ENCODE measurements at regions not wholly inside any gene's neighbourhood (a gene's known extent, or its start where the extent isn't known, plus 50 kb on each side); places are given as distances from the start of the nearest gene placed in this dataset.

DNA sequence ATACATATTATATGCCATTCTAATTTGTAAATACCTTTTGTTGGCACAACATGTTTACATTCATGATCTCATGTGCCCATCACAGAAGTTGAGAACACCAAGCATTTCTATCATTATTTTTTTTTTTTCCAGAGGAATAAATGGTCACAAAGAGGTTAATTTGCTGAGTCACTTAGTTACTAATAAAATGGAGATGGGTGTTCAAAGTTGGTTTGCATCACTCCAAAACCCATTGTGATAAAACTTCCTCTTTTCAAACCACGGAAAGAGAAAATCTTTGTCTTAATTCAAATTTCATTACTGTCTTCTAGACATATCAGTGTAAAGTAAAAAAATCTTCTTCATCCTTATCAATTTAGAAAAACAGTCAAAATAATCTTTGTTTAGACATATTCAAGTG lies 636.8 kb upstream of the CCDC179 start:
- Histone ChIP-seq H3K9me3 (no peaks in the 10 kb centered on the region), H3K4me3 (no peak overlapping the region), H3K36me3 (ENCODE audit: low read depth) (no peaks in the 10 kb centered on the region), H3K4me1 (ENCODE audit: low read depth) (no peaks in the 10 kb centered on the region)
- DNase-seq (no peak), ATAC-seq (no peak)
- TF ChIP-seq, protein P1, sequence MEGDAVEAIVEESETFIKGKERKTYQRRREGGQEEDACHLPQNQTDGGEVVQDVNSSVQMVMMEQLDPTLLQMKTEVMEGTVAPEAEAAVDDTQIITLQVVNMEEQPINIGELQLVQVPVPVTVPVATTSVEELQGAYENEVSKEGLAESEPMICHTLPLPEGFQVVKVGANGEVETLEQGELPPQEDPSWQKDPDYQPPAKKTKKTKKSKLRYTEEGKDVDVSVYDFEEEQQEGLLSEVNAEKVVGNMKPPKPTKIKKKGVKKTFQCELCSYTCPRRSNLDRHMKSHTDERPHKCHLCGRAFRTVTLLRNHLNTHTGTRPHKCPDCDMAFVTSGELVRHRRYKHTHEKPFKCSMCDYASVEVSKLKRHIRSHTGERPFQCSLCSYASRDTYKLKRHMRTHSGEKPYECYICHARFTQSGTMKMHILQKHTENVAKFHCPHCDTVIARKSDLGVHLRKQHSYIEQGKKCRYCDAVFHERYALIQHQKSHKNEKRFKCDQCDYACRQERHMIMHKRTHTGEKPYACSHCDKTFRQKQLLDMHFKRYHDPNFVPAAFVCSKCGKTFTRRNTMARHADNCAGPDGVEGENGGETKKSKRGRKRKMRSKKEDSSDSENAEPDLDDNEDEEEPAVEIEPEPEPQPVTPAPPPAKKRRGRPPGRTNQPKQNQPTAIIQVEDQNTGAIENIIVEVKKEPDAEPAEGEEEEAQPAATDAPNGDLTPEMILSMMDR (IDR thresholded peaks at IDR 0.05), result no peak
- intact Hi-C loops (cut with DNase I, micrococcal nuclease), result no loop called here

DNA sequence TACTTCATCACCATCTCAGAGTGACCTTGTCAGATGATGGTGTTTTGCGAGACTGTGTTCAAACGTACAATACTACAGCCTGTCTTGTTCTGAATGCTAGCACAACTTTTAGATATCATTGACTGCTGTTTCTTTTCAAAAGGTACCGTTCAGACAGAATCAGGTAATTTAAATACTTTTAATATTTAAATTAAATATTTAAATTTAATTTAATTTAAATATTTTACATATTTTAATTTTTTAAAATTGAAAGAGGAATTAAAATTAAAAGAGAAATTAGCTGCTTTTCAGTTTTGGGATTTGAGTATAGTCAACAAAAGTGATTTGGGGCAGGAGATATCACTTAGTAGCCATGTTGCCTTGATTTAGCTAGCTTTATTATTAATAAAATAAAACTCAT lies 642.1 kb upstream of the CCDC179 start:
- Histone ChIP-seq H3K9me3 (no peaks in the 10 kb centered on the region), H3K36me3 (ENCODE audit: low read depth) (no peaks in the 10 kb centered on the region), H3K4me1 (ENCODE audit: low read depth) (no peaks in the 10 kb centered on the region), H3K4me3 (no peak overlapping the region)
- DNase-seq (no peak), ATAC-seq (no peak)
- intact Hi-C loops (cut with DNase I, micrococcal nuclease), result no loop called here
- TF ChIP-seq, protein P1 (IDR thresholded peaks at IDR 0.05), result no peak

DNA sequence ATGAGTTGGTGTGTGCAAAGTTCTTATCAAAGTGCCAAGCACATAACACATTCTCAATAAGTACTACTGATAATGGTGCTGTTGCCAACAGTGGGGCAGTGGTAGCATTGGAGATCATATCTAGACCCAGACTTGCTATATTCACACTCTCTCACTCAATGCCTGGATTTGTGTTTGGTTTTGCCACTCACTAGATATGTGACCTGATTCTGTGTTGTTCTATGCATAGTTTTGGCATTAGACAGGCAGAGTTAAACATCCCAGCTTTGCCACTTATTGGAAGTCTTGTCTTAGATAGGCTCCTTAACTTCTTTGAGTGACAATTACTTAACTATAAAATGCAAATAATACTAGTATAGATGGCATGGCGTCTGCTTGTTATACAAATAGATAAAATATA lies 642.6 kb upstream of the CCDC179 start:
- DNase-seq (no peak), ATAC-seq (no peak)
- TF ChIP-seq, protein P1 (IDR thresholded peaks at IDR 0.05), result no peak
- Histone ChIP-seq H3K9me3 (no peaks in the 10 kb centered on the region), H3K4me1 (ENCODE audit: low read depth) (no peaks in the 10 kb centered on the region), H3K4me3 (no peak overlapping the region), H3K36me3 (ENCODE audit: low read depth) (no peaks in the 10 kb centered on the region)
- intact Hi-C loops (cut with DNase I, micrococcal nuclease), result no loop called here

DNA sequence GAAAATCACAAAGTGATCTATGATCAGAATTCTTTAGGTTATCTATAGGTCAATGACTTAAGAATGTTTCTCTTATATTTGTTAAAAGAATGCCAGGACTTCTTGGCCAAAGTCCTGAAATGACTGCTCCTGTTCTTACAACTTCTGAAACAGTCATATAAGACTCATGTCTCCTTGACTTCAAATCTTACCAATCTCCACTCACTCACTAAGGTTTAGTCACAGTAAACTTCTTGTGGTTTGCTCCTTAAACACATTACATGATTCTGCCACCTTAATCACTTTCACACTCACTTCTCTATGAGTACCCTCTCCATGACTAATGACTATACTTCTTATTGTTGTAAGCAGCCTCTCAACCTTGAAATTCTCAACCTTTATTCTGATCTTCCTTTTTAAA lies 648.7 kb upstream of the CCDC179 start:
- Histone ChIP-seq H3K36me3 (ENCODE audit: low read depth) (no peaks in the 10 kb centered on the region), H3K9me3 (no peaks in the 10 kb centered on the region), H3K4me1 (ENCODE audit: low read depth) (no peaks in the 10 kb centered on the region), H3K4me3 (no peak overlapping the region)
- TF ChIP-seq, protein P1 (IDR thresholded peaks at IDR 0.05), result no peak
- ATAC-seq, result no peak
- DNase-seq, result no peak
- intact Hi-C loops (cut with DNase I, micrococcal nuclease), result no loop called here

DNA sequence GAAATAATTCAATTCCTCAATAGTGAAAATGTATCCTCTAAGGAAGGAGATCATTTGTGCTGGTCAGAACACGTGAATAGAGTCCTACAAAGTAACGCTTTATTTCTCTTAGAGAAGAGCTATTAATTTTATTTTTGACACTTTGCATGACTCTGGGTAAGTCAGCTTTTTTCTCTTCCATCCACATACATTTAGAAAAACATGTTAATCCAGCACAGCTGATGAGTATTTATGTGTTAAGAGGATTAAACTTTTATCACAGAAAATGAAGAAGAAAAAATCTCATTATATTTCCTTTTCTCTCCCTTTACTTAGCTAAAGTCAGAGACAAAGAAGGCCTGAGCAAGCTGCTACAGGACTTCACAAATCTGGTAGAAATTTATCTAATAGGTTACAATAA lies 649.5 kb upstream of the CCDC179 start:
- TF ChIP-seq, protein P1 (IDR thresholded peaks at IDR 0.05), result no peak
- H3K4me3 ChIP-seq, result no peak overlapping the region
- ATAC-seq (no peak), DNase-seq (no peak)
- intact Hi-C loops (cut with DNase I, micrococcal nuclease), result no loop called here
- no peaks in the 10 kb centered on the region for H3K36me3 ChIP-seq (ENCODE audit: low read depth)
- no peaks in the 10 kb centered on the region for H3K4me1 ChIP-seq (ENCODE audit: low read depth)
- H3K9me3 ChIP-seq, result no peaks in the 10 kb centered on the region

DNA sequence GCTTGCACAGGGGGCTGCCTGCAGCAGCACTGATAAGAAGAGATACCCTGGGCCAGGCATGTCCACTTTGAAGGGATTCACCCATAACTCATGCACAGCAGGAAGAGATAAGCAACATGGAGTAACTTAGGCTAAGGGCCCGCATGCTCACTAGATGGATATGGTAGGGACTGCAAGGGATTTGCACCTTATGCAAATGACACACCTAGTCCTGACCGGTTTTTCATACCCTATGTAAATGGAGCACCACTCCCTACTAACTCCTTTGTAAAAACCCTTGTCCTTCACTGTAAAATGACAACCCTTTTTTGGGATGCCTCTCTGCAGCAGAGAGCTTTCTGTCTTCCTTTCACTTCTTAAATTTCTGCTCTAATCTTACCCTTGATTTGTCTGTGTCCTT lies 658.9 kb upstream of the CCDC179 start:
- ATAC-seq, result no peak
- no peaks in the 10 kb centered on the region for H3K9me3 ChIP-seq
- no peaks in the 10 kb centered on the region for H3K36me3 ChIP-seq (ENCODE audit: low read depth)
- TF ChIP-seq, protein P1 (IDR thresholded peaks at IDR 0.05), result no peak
- DNase-seq, result no peak
- no peaks in the 10 kb centered on the region for H3K4me1 ChIP-seq (ENCODE audit: low read depth)
- no peak overlapping the region for H3K4me3 ChIP-seq
- intact Hi-C loops (cut with DNase I, micrococcal nuclease), result no loop called here
